ENCODE measurements at regions not wholly inside any gene's neighbourhood (a gene's known extent, or its start where the extent isn't known, plus 50 kb on each side); places are given as distances from the start of the nearest gene placed in this dataset.
"Not testable (repeated sequence)": the region's sequence is repeated elsewhere in the genome, so short reads cannot be mapped to it uniquely, and the experiment has no call there.

- no peaks in the 10 kb centered on the region for H3K9me2 ChIP-seq (ENCODE audit: insufficient read depth, low read length)
- no peak for TF ChIP-seq RAD21 (conservative IDR thresholded peaks at IDR 0.05)
- no peak for TF ChIP-seq MXI1 (conservative IDR thresholded peaks at IDR 0.05; ENCODE audit: poor library complexity, severe bottlenecking)
- no peak for TF ChIP-seq EZH2 (IDR thresholded peaks at IDR 0.05; ENCODE audit: borderline replicate concordance, insufficient read depth, low read length, poor library complexity, severe bottlenecking)
- TF ChIP-seq POLR2AphosphoS5 (IDR thresholded peaks at IDR 0.05), result no peak
- no peaks in the 10 kb centered on the region for H3F3A ChIP-seq (ENCODE audit: insufficient read depth, low read length, poor library complexity, severe bottlenecking)
- no peaks in the 10 kb centered on the region for H3K79me2 ChIP-seq (replicated peaks; ENCODE audit: insufficient read depth, low read length)
- H3K27me3 ChIP-seq (ENCODE audit: insufficient read depth, low read depth, low read length), result no peaks in the 10 kb centered on the region
- H4K20me1 ChIP-seq (ENCODE audit: insufficient read depth), result no peaks in the 10 kb centered on the region
- H3K36me3 ChIP-seq (ENCODE audit: insufficient read depth, low read length), result no peaks in the 10 kb centered on the region
- H2AFZ ChIP-seq (ENCODE audit: low read depth, low read length), result no peak overlapping the region
- H3K4me2 ChIP-seq (ENCODE audit: low read length), result no peak overlapping the region
- H3K4me3 ChIP-seq (ENCODE audit: low read length), result no peak overlapping the region
- H3K9ac ChIP-seq (ENCODE audit: low read length), result no peak overlapping the region
- H3K27ac ChIP-seq (ENCODE audit: low read length), result no peak overlapping the region
- H3K9me3 ChIP-seq (ENCODE audit: low read length), result no peaks in the 10 kb centered on the region
These were observed 190.2 kb upstream of the NR5A2 start for GRCh38 chr1:199837321-199837720.

- not testable (repeated sequence) for H3K4me2 ChIP-seq (ENCODE audit: low read length); H4K20me1 ChIP-seq (ENCODE audit: insufficient read depth); H3K79me2 ChIP-seq (replicated peaks; ENCODE audit: insufficient read depth, low read length); H3K36me3 ChIP-seq (ENCODE audit: insufficient read depth, low read length); H3K4me3 ChIP-seq (ENCODE audit: low read length); H2AFZ ChIP-seq (ENCODE audit: low read depth, low read length); H3F3A ChIP-seq (ENCODE audit: insufficient read depth, low read length, poor library complexity, severe bottlenecking); H3K27me3 ChIP-seq (ENCODE audit: insufficient read depth, low read depth, low read length); H3K27ac ChIP-seq (ENCODE audit: low read length); H3K9me3 ChIP-seq (ENCODE audit: low read length); H3K9me2 ChIP-seq (ENCODE audit: insufficient read depth, low read length); H3K9ac ChIP-seq (ENCODE audit: low read length)
These were observed 187.9 kb upstream of the NR5A2 start for GRCh38 chr1:199839608-199840007.

- H3K27me3 ChIP-seq (ENCODE audit: insufficient read depth, low read depth, low read length); H3F3A ChIP-seq (ENCODE audit: insufficient read depth, low read length, poor library complexity, severe bottlenecking); H3K4me2 ChIP-seq (ENCODE audit: low read length); H2AFZ ChIP-seq (ENCODE audit: low read depth, low read length); H3K27ac ChIP-seq (ENCODE audit: low read length); H3K4me3 ChIP-seq (ENCODE audit: low read length); H4K20me1 ChIP-seq (ENCODE audit: insufficient read depth); H3K9me3 ChIP-seq (ENCODE audit: low read length); H3K79me2 ChIP-seq (replicated peaks; ENCODE audit: insufficient read depth, low read length); H3K36me3 ChIP-seq (ENCODE audit: insufficient read depth, low read length); H3K9me2 ChIP-seq (ENCODE audit: insufficient read depth, low read length); H3K9ac ChIP-seq (ENCODE audit: low read length): not testable (repeated sequence)
These were observed 184.4 kb upstream of the NR5A2 start for GRCh38 chr1:199843096-199843495.

GRCh38 chr1:199843861-199844260 is 183.6 kb upstream of the NR5A2 start:
- H2AFZ ChIP-seq (ENCODE audit: low read depth, low read length), result no peak overlapping the region
- no peaks in the 10 kb centered on the region for H3K9me2 ChIP-seq (ENCODE audit: insufficient read depth, low read length)
- H3K27ac ChIP-seq (ENCODE audit: low read length), result no peak overlapping the region
- no peak overlapping the region for H3K4me3 ChIP-seq (ENCODE audit: low read length)
- TF ChIP-seq, protein P1, sequence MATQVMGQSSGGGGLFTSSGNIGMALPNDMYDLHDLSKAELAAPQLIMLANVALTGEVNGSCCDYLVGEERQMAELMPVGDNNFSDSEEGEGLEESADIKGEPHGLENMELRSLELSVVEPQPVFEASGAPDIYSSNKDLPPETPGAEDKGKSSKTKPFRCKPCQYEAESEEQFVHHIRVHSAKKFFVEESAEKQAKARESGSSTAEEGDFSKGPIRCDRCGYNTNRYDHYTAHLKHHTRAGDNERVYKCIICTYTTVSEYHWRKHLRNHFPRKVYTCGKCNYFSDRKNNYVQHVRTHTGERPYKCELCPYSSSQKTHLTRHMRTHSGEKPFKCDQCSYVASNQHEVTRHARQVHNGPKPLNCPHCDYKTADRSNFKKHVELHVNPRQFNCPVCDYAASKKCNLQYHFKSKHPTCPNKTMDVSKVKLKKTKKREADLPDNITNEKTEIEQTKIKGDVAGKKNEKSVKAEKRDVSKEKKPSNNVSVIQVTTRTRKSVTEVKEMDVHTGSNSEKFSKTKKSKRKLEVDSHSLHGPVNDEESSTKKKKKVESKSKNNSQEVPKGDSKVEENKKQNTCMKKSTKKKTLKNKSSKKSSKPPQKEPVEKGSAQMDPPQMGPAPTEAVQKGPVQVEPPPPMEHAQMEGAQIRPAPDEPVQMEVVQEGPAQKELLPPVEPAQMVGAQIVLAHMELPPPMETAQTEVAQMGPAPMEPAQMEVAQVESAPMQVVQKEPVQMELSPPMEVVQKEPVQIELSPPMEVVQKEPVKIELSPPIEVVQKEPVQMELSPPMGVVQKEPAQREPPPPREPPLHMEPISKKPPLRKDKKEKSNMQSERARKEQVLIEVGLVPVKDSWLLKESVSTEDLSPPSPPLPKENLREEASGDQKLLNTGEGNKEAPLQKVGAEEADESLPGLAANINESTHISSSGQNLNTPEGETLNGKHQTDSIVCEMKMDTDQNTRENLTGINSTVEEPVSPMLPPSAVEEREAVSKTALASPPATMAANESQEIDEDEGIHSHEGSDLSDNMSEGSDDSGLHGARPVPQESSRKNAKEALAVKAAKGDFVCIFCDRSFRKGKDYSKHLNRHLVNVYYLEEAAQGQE (IDR thresholded peaks at IDR 0.05; ENCODE audit: borderline replicate concordance), result no peak
- no peak for TF ChIP-seq EZH2 (IDR thresholded peaks at IDR 0.05; ENCODE audit: borderline replicate concordance, insufficient read depth, low read length, poor library complexity, severe bottlenecking)
- no peak for TF ChIP-seq TAF1 (IDR thresholded peaks at IDR 0.05; ENCODE audit: low read depth)
- no peak for TF ChIP-seq CTCF (IDR thresholded peaks at IDR 0.05; ENCODE audit: poor library complexity, severe bottlenecking)
- TF ChIP-seq RAD21 (conservative IDR thresholded peaks at IDR 0.05), result no peak
- no peak for TF ChIP-seq SMC3 (conservative IDR thresholded peaks at IDR 0.05; ENCODE audit: poor library complexity)
- TF ChIP-seq MXI1 (conservative IDR thresholded peaks at IDR 0.05; ENCODE audit: poor library complexity, severe bottlenecking), result no peak
- TF ChIP-seq POLR2AphosphoS5 (IDR thresholded peaks at IDR 0.05), result no peak
- TF ChIP-seq EP300 (conservative IDR thresholded peaks at IDR 0.05; ENCODE audit: poor library complexity, severe bottlenecking), result no peak
- H3K4me2 ChIP-seq (ENCODE audit: low read length), result no peak overlapping the region
- H3K79me2 ChIP-seq (replicated peaks; ENCODE audit: insufficient read depth, low read length), result no peaks in the 10 kb centered on the region
- H3F3A ChIP-seq (ENCODE audit: insufficient read depth, low read length, poor library complexity, severe bottlenecking), result no peaks in the 10 kb centered on the region
- H3K9me3 ChIP-seq (ENCODE audit: low read length), result no peaks in the 10 kb centered on the region
- H4K20me1 ChIP-seq (ENCODE audit: insufficient read depth), result no peaks in the 10 kb centered on the region
- H3K27me3 ChIP-seq (ENCODE audit: insufficient read depth, low read depth, low read length), result no peaks in the 10 kb centered on the region
- no peaks in the 10 kb centered on the region for H3K36me3 ChIP-seq (ENCODE audit: insufficient read depth, low read length)
- no peak overlapping the region for H3K9ac ChIP-seq (ENCODE audit: low read length)

Measured in neural cell (in vitro differentiated cells).